ENCODE measurements at regions not wholly inside any gene's neighbourhood (a gene's known extent, or its start where the extent isn't known, plus 50 kb on each side); places are given as distances from the start of the nearest gene placed in this dataset.

GRCh38 chr7:51528172-51528571 is 211.6 kb upstream of the COBL start:
- no peak for TF ChIP-seq CTCF (IDR thresholded peaks at IDR 0.05)
- TF ChIP-seq POLR2A (IDR thresholded peaks at IDR 0.05): no peak
- no peak for TF ChIP-seq EP300 (IDR thresholded peaks at IDR 0.05)
